Astrocyte (in vitro differentiated cells and primary cell): ENCODE measurements at regions not wholly inside any gene's neighbourhood (a gene's known extent, or its start where the extent isn't known, plus 50 kb on each side); places are given as distances from the start of the nearest gene placed in this dataset.

ENCODE experiments used
- DNase-seq: peaks from one replicate; pipeline ENCODE4 v3.0.0-alpha.2; 2010; ENCODE audit warnings: low read depth
- FAIRE-seq: peaks from 2 replicates; lab custom pipeline; 2011; peaks lifted over from hg19 to GRCh38; lab: Jason Lieb, UNC
- H2AFZ ChIP-seq: 2 replicates; pipeline ENCODE4 v1.6.0; 2012; ENCODE audit warnings: low read depth, low read length, inconsistent platforms
- H3K27ac ChIP-seq: 2 replicates; pipeline ENCODE4 v1.5.1; 2011; ENCODE audit warnings: low read depth, low read length, inconsistent platforms
- H3K27me3 ChIP-seq: 2 replicates; pipeline ENCODE4 v1.6.0; 2011; ENCODE audit warnings: low read length, inconsistent platforms; ENCODE audit not compliant: insufficient read depth
- H3K36me3 ChIP-seq: 2 replicates; pipeline ENCODE4 v1.5.1; 2011; ENCODE audit warnings: low read length, inconsistent platforms; ENCODE audit not compliant: insufficient read depth
- H3K4me1 ChIP-seq: 2 replicates; pipeline ENCODE4 v1.5.1; 2011; ENCODE audit warnings: low read length, inconsistent platforms; ENCODE audit not compliant: insufficient read depth
- H3K4me2 ChIP-seq: 2 replicates; pipeline ENCODE4 v1.6.0; 2012; ENCODE audit warnings: low read length, inconsistent platforms
- H3K4me3 ChIP-seq: 2 replicates; pipeline ENCODE4 v1.5.1; 2011; ENCODE audit warnings: low read depth, mild to moderate bottlenecking, low read length, inconsistent platforms; ENCODE audit not compliant: insufficient read depth
- H3K79me2 ChIP-seq: 2 replicates; pipeline ENCODE4 v1.6.0; 2012; ENCODE audit warnings: mild to moderate bottlenecking, low read length, inconsistent platforms; ENCODE audit not compliant: insufficient read depth
- H3K9ac ChIP-seq: 2 replicates; pipeline ENCODE4 v1.6.0; 2012; ENCODE audit warnings: mild to moderate bottlenecking, low read length, inconsistent platforms
- H3K9me3 ChIP-seq: 2 replicates; pipeline ENCODE4 v1.5.1; 2012; ENCODE audit warnings: low read depth, mild to moderate bottlenecking, low read length, inconsistent platforms; ENCODE audit not compliant: insufficient read depth
- H4K20me1 ChIP-seq: 2 replicates; pipeline ENCODE4 v1.6.0; 2012; ENCODE audit warnings: low read length, inconsistent platforms; ENCODE audit not compliant: insufficient read depth
- H3K27ac Mint-ChIP-seq: one replicate; pipeline ENCODE4 v1.8.0; 2021; ENCODE audit warnings: mild to moderate bottlenecking, mixed read lengths; ENCODE audit not compliant: unreplicated experiment
- H3K27me3 Mint-ChIP-seq: one replicate; pipeline ENCODE4 v1.8.0; 2021; ENCODE audit warnings: low read depth, mixed read lengths; ENCODE audit not compliant: unreplicated experiment
- H3K36me3 Mint-ChIP-seq: one replicate; pipeline ENCODE4 v1.8.0; 2021; ENCODE audit warnings: low read depth, mixed read lengths; ENCODE audit not compliant: unreplicated experiment
- H3K4me1 Mint-ChIP-seq: one replicate; pipeline ENCODE4 v1.8.0; 2021; ENCODE audit warnings: low read depth, mixed read lengths; ENCODE audit not compliant: unreplicated experiment
- H3K4me3 Mint-ChIP-seq: one replicate; pipeline ENCODE4 v1.8.0; 2021; ENCODE audit warnings: mild to moderate bottlenecking, moderate library complexity, mixed read lengths; ENCODE audit not compliant: unreplicated experiment
- H3K9me3 Mint-ChIP-seq: one replicate; pipeline ENCODE4 v1.8.0; 2021; ENCODE audit warnings: mild to moderate bottlenecking, mixed read lengths; ENCODE audit not compliant: unreplicated experiment
- CTCF ChIP-seq: IDR thresholded peaks from 2 replicates; pipeline ENCODE4 v1.5.1; 2011; ENCODE audit warnings: low read depth, mild to moderate bottlenecking, inconsistent platforms, low read length, moderate library complexity; ENCODE audit not compliant: insufficient read depth
- EZH2 ChIP-seq: IDR thresholded peaks from 2 replicates; pipeline ENCODE4 v1.6.1; 2012; ENCODE audit warnings: mild to moderate bottlenecking, low read length, inconsistent platforms; ENCODE audit not compliant: insufficient read depth

GRCh38 chr11:97224396-97224795 lies 834.6 kb downstream of the JRKL start:
- H3K4me1 Mint-ChIP-seq = no peaks in the 10 kb centered on the region
- DNase-seq (no peak), FAIRE-seq (no peak)
- no peak overlapping the region for H3K4me3 Mint-ChIP-seq
- Histone ChIP-seq H3K4me3 (no peak overlapping the region), H2AFZ (no peak overlapping the region), H3K9me3 (no peaks in the 10 kb centered on the region), H3K4me1 (no peaks in the 10 kb centered on the region), H3K27ac (no peak overlapping the region), H3K27me3 (no peaks in the 10 kb centered on the region), H3K36me3 (no peaks in the 10 kb centered on the region), H3K4me2 (no peak overlapping the region), H4K20me1 (no peaks in the 10 kb centered on the region), H3K79me2 (no peaks in the 10 kb centered on the region), H3K9ac (no peak overlapping the region)
- H3K36me3 Mint-ChIP-seq = no peaks in the 10 kb centered on the region
- H3K27me3 Mint-ChIP-seq = no peaks in the 10 kb centered on the region
- H3K9me3 Mint-ChIP-seq = no peaks in the 10 kb centered on the region
- TF ChIP-seq EZH2 (no peak), CTCF (no peak)
- H3K27ac Mint-ChIP-seq = no peak overlapping the region

GRCh38 chr11:97225794-97226193 lies 836.0 kb downstream of the JRKL start:
- Histone ChIP-seq H3K27me3 (no peaks in the 10 kb centered on the region), H2AFZ (no peak overlapping the region), H3K79me2 (no peaks in the 10 kb centered on the region), H3K4me2 (no peak overlapping the region), H3K9ac (no peak overlapping the region), H3K4me1 (no peaks in the 10 kb centered on the region), H3K27ac (no peak overlapping the region), H3K9me3 (no peaks in the 10 kb centered on the region), H3K36me3 (no peaks in the 10 kb centered on the region), H3K4me3 (no peak overlapping the region), H4K20me1 (no peaks in the 10 kb centered on the region)
- FAIRE-seq (no peak), DNase-seq (no peak)
- Mint-ChIP-seq H3K4me1 (no peaks in the 10 kb centered on the region), H3K4me3 (no peak overlapping the region), H3K9me3 (no peaks in the 10 kb centered on the region), H3K36me3 (no peaks in the 10 kb centered on the region), H3K27me3 (no peaks in the 10 kb centered on the region), H3K27ac (no peak overlapping the region)
- TF ChIP-seq CTCF (no peak), EZH2 (no peak)

- no peak overlapping the region for H2AFZ ChIP-seq
- no peaks in the 10 kb centered on the region for H3K36me3 ChIP-seq
- no peak overlapping the region for H3K4me3 ChIP-seq
These were observed 840.1 kb downstream of the JRKL start for GRCh38 chr11:97229936-97230335.

More at GRCh38 chr11:97229936-97230335, 840.1 kb downstream of the JRKL start:
- Mint-ChIP-seq H3K4me3 (no peak overlapping the region), H3K4me1 (no peaks in the 10 kb centered on the region), H3K9me3 (no peaks in the 10 kb centered on the region), H3K27ac (no peak overlapping the region), H3K36me3 (no peaks in the 10 kb centered on the region), H3K27me3 (no peaks in the 10 kb centered on the region)
- H4K20me1 ChIP-seq = no peaks in the 10 kb centered on the region
- H3K9me3 ChIP-seq = no peaks in the 10 kb centered on the region
- FAIRE-seq = no peak
- no peaks in the 10 kb centered on the region for H3K27me3 ChIP-seq
- H3K9ac ChIP-seq = no peak overlapping the region
- no peak overlapping the region for H3K4me2 ChIP-seq
- no peak for DNase-seq
- no peak overlapping the region for H3K27ac ChIP-seq
- TF ChIP-seq CTCF (no peak), EZH2 (no peak)
- no peaks in the 10 kb centered on the region for H3K4me1 ChIP-seq
- H3K79me2 ChIP-seq = no peaks in the 10 kb centered on the region
